ENCODE measurements at regions not wholly inside any gene's neighbourhood (a gene's known extent, or its start where the extent isn't known, plus 50 kb on each side); places are given as distances from the start of the nearest gene placed in this dataset.
"Not testable (repeated sequence)": the region's sequence is repeated elsewhere in the genome, so short reads cannot be mapped to it uniquely, and the experiment has no call there.

GRCh38 chr13:82569581-82569980 lies 1312.7 kb downstream of the SLITRK1 start:
- no peak for DNase-seq (ENCODE audit: low spot score)

- DNase-seq (ENCODE audit: low spot score): no peak
Measured at GRCh38 chr13:82566864-82567263, 1315.4 kb downstream of the SLITRK1 start.

- no peak for DNase-seq (ENCODE audit: low spot score)
Measured at GRCh38 chr13:82565201-82565600, 1317.1 kb downstream of the SLITRK1 start.

GRCh38 chr13:82560889-82561288 lies 1321.4 kb downstream of the SLITRK1 start:
- no peak for DNase-seq (ENCODE audit: low spot score)

- DNase-seq (ENCODE audit: low spot score): no peak
Measured at GRCh38 chr13:82522872-82523271, 1359.4 kb downstream of the SLITRK1 start.

- no peak for DNase-seq (ENCODE audit: low spot score)
Measured at GRCh38 chr13:82506805-82507414, 1375.4 kb downstream of the SLITRK1 start.

GRCh38 chr13:82501834-82502233 lies 1380.4 kb downstream of the SLITRK1 start:
- DNase-seq (ENCODE audit: low spot score): no peak

GRCh38 chr13:82480415-82480814 lies 1401.9 kb downstream of the SLITRK1 start:
- no peak for DNase-seq (ENCODE audit: low spot score)

GRCh38 chr13:82477436-82477835 lies 1404.8 kb downstream of the SLITRK1 start:
- no peak for DNase-seq (ENCODE audit: low spot score)

- no peak for DNase-seq (ENCODE audit: low spot score)
Measured at GRCh38 chr13:82467626-82468025, 1414.6 kb downstream of the SLITRK1 start.

GRCh38 chr13:82459575-82459974 lies 1422.7 kb downstream of the SLITRK1 start:
- DNase-seq (ENCODE audit: low spot score): not testable (repeated sequence)

GRCh38 chr13:82458169-82458568 lies 1424.1 kb downstream of the SLITRK1 start:
- no peak for DNase-seq (ENCODE audit: low spot score)

GRCh38 chr13:82457548-82457947 lies 1424.7 kb downstream of the SLITRK1 start:
- DNase-seq (ENCODE audit: low spot score): not testable (repeated sequence)

GRCh38 chr13:82447416-82448077 lies 1434.7 kb downstream of the SLITRK1 start:
- DNase-seq (ENCODE audit: low spot score): no peak

- DNase-seq (ENCODE audit: low spot score): no peak
Measured at GRCh38 chr13:82439159-82439904, 1442.9 kb downstream of the SLITRK1 start.

- no peak for DNase-seq (ENCODE audit: low spot score)
Measured at GRCh38 chr13:82438320-82438719, 1444.0 kb downstream of the SLITRK1 start.

- no peak for DNase-seq (ENCODE audit: low spot score)
Measured at GRCh38 chr13:82436099-82436585, 1446.1 kb downstream of the SLITRK1 start.

- no peak for DNase-seq (ENCODE audit: low spot score)
Measured at GRCh38 chr13:82432949-82433348, 1449.3 kb downstream of the SLITRK1 start.

- DNase-seq (ENCODE audit: low spot score): no peak
Measured at GRCh38 chr13:82412749-82413148, 1469.5 kb downstream of the SLITRK1 start.

GRCh38 chr13:82407321-82407720 lies 1475.0 kb downstream of the SLITRK1 start:
- DNase-seq (ENCODE audit: low spot score): no peak

GRCh38 chr13:82374719-82375118 lies 1507.6 kb downstream of the SLITRK1 start:
- DNase-seq (ENCODE audit: low spot score): no peak

GRCh38 chr13:82370316-82370715 lies 1512.0 kb downstream of the SLITRK1 start:
- DNase-seq (ENCODE audit: low spot score): no peak

- DNase-seq (ENCODE audit: low spot score): no peak
Measured at GRCh38 chr13:82364525-82364924, 1517.7 kb downstream of the SLITRK1 start.
